Stimulated activated CD8-positive, alpha-beta memory T cell treated with anti-CD3 and anti-CD28 coated beads, Interleukin-4, amount 100 ng/mL, for 24 hours (primary cell): ENCODE measurements at regions not wholly inside any gene's neighbourhood (a gene's known extent, or its start where the extent isn't known, plus 50 kb on each side); places are given as distances from the start of the nearest gene placed in this dataset.

ENCODE experiments used
- DNase-seq: peaks from one replicate; pipeline ENCODE4 v3.0.0-alpha.2; 2020; ENCODE audit warnings: low read depth

- no peak for DNase-seq
These were observed 55.1 kb downstream of the PJA1 start for GRCh38 chrX:69110116-69110530.

GRCh38 chrX:69109706-69110105, 55.5 kb downstream of the PJA1 start:
- DNase-seq = no peak

- no peak for DNase-seq
These were observed 56.1 kb downstream of the PJA1 start for GRCh38 chrX:69109036-69109663.

- DNase-seq = no peak
These were observed 57.4 kb downstream of the PJA1 start for GRCh38 chrX:69107747-69108401.

GRCh38 chrX:69107231-69107739, 58.0 kb downstream of the PJA1 start:
- no peak for DNase-seq

GRCh38 chrX:69104756-69105434, 60.4 kb downstream of the PJA1 start:
- no peak for DNase-seq

GRCh38 chrX:69103539-69103938, 61.7 kb downstream of the PJA1 start:
- DNase-seq = no peak

- DNase-seq = no peak
These were observed 62.5 kb downstream of the PJA1 start for GRCh38 chrX:69102612-69103194.

GRCh38 chrX:69101683-69102251, 63.5 kb downstream of the PJA1 start:
- DNase-seq = no peak

GRCh38 chrX:69100478-69100877, 64.8 kb downstream of the PJA1 start:
- DNase-seq = no peak

- DNase-seq = no peak
These were observed 67.6 kb downstream of the PJA1 start for GRCh38 chrX:69097451-69098236.

- DNase-seq = no peak
These were observed 68.3 kb downstream of the PJA1 start for GRCh38 chrX:69096963-69097362.

GRCh38 chrX:69094977-69095669, 70.1 kb downstream of the PJA1 start:
- DNase-seq = no peak

- DNase-seq = peak; percentile 2
These were observed 71.0 kb downstream of the PJA1 start for GRCh38 chrX:69093960-69094871.

GRCh38 chrX:69090022-69090421, 75.2 kb downstream of the PJA1 start:
- DNase-seq = no peak

- no peak for DNase-seq
These were observed 76.0 kb downstream of the PJA1 start for GRCh38 chrX:69089203-69089602.

- no peak for DNase-seq
These were observed 76.9 kb downstream of the PJA1 start for GRCh38 chrX:69088171-69088938.

- DNase-seq = no peak
These were observed 79.4 kb downstream of the PJA1 start for GRCh38 chrX:69085826-69086225.

- no peak for DNase-seq
These were observed 80.1 kb downstream of the PJA1 start for GRCh38 chrX:69085151-69085550.
